HG03439 (cell line): ENCODE measurements at regions not wholly inside any gene's neighbourhood (a gene's known extent, or its start where the extent isn't known, plus 50 kb on each side); places are given as distances from the start of the nearest gene placed in this dataset.

Experiments used
- ATAC-seq: cut with Tn5 transposase; IDR thresholded peaks from one replicate; pipeline ENCODE4 v1.9.1; 2021; ENCODE audit warnings: mild to moderate bottlenecking, moderate library complexity; ENCODE audit not compliant: unreplicated experiment

- no peak for ATAC-seq
These were observed 202.6 kb downstream of the HRH4 start for GRCh38 chr18:24663026-24663425.

DNA sequence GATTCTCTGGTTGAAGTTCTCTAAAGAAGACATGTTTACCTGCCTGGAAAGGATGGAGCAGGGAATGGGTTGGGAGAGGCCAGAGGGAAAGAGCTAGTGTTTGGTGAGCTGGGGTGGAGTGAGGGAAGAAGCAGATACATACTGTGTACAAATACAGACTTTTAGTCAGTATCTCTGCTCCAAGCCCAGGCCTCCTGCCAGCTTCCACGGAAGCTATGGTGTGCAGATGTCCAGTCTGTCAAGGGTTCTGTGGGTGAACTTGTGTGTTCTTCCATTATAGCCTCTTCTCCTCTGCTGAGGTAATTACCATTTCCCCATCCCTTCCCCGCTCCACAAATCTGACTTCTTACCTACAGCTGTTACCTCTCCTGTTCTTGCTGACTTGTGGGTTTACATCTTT lies 208.6 kb downstream of the HRH4 start:
- no peak for ATAC-seq

DNA sequence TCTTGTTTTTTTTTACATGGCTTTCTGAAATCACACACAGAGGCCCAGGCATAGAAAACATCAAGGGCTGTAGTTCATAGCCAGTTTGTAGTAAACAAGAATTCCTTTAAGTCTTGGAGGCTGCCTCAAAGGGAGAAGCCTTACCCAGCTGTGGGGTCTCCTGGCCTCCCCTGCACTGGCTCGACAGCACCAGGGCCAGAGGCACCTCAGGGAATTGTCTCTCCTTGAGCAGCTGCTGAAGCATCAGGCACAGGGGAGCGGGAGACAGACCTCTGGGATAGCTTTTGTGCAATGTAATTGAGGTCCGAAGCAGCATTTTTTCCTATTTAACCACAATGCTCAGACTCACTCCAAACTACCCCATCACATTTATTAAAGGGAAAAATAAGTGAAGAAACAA lies 209.1 kb downstream of the HRH4 start:
- no peak for ATAC-seq

- no peak for ATAC-seq
These were observed 211.9 kb downstream of the HRH4 start for GRCh38 chr18:24672165-24672941.

DNA sequence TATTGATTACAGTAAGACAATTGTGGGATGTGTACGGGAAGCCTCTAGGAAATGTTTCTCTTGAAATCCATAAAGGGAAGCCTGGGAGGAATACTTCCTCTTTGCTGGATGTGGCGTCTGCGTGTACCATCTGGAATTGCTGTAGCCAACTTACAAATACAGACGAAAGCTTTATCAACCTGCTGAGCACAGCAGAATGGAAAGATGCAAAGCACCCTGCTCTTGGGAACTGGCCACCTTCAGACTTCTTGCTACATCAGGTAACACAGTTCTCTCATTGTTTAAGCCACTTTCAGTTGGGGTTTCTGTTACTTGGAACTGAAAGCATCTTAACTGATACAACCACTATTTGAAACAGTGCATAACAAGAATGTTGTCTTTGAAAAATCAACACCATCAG lies 213.8 kb downstream of the HRH4 start:
- ATAC-seq: no peak

DNA sequence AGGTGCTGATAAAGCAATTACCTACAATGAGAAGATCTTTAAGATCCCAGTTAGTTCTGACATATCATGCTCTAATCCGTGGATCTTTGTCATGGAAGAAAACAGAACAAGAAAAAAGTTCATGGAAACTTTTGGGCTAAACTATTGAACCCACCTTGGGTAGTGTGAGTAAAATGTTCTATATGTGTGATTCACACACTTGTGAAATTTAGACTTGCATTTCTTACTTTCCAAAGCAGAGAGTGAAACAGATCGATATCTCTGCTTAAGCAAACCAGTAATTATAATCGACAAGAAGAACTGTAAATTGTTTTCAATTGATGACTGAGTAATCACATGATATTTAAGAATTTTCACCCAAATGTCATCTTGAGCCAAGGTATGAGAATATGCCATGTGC lies 214.2 kb downstream of the HRH4 start:
- no peak for ATAC-seq

- ATAC-seq: no peak
These were observed 216.6 kb downstream of the HRH4 start for GRCh38 chr18:24677011-24677410.

GRCh38 chr18:24678107-24678506 lies 217.7 kb downstream of the HRH4 start:
- no peak for ATAC-seq

GRCh38 chr18:24678626-24679025 lies 218.2 kb downstream of the HRH4 start:
- ATAC-seq: no peak

DNA sequence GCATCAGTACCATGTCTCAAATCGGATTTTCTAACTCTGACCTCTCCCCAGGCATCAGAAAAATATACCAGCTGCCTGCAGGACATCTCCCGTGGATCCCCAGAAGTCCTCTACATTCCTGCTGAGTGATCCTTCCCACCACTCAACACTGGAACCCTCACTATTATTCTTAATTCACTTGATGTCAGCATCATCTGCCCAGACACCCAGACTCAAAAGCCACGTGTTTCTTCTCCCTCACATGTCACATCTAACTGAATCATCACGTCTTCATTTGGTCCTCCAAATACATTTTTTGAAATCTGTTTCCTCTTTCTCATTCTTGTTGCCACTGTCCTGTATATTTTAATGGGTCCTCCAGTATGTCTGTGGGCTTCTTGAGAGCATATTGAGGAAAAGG lies 218.6 kb downstream of the HRH4 start:
- no peak for ATAC-seq

GRCh38 chr18:24683925-24684324 lies 223.5 kb downstream of the HRH4 start:
- no peak for ATAC-seq

DNA sequence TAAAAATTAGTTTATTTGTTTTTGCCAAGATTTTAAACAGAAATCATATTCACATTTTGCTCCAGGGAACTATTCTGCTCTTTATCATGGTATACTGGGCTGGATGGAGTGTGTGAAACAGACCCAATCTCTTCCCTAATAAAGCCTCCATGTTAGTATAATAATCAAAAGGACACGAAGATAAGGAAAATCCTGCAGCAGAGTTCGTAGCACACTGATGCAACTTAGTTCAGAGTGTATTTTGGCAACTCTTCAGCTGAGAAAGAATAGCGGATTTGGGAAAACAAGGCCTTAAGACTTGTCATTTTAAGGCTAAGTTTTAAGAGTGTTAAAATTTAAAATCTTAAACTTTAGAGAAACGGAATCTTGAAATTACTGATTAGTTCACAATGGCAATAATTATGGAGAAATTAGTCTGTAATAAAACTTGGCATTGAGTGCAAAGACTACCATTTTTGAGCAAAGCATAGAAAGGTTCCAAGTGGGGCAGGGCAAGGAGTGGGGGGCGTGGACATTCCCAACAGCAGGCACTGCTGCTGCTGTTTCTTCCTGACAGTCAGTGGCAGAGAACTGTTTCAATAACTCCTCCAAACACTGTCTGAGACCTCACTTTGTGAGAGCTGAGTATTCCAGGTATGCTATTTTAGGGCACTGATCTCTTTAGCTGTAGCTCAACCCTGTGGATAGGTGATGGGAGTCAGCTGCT lies 225.0 kb downstream of the HRH4 start:
- ATAC-seq: no peak

GRCh38 chr18:24695168-24695567 lies 234.7 kb downstream of the HRH4 start:
- ATAC-seq: no peak

- ATAC-seq: no peak
These were observed 241.6 kb downstream of the HRH4 start for GRCh38 chr18:24702001-24702515.

DNA sequence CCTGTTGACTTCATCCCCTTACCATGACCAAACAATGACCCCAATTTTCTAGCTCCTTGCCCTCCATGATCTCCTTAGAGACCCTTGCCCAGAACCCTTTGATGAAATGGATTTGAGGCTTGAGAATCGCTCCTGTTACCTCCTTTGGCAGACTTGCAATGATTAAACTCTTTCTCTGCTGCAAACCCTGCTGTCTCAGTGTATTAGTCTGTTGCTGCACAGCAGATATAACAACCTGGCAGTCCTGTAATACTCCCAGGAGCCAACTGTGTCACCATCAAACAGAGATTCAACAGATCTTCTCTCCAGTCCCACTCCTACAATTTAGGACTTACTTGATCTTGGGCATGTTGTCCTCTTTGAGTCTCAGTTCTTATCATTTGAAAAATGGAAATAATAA lies 242.9 kb downstream of the HRH4 start:
- no peak for ATAC-seq

DNA sequence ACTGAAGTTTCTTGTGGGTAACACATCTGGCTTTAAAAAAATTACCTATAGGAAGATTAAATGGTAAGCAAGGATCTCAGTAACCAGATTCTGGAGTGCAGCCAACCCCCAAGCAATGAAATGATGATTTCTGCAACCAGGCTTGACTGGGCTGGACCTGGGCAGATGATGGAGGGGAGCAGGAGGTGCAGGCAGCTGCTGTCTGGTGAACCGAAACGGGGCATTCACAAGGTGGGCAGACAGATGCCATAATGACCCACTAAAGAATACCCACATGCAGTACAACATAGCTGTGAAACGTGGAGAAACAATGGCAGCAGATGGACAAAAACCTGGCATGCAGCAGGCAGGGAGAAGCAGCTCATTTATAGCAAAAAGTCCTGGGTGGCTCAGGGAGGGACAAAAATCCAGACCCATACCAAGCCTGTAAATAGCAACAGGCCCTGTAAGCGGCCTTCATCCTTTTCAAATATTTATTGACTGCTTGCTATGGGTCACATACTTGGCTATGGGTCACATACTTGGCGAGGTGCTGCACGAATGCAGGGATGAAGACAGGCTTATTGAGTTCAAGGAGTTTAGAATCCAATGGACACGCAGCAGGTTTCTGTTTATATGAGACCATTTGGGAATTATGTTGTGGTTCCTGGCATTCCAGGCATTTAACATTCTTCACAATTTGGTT lies 244.7 kb downstream of the HRH4 start:
- no peak for ATAC-seq

- ATAC-seq: no peak
These were observed 250.0 kb downstream of the HRH4 start for GRCh38 chr18:24710474-24710873.

GRCh38 chr18:24719791-24720190 lies 259.4 kb downstream of the HRH4 start:
- ATAC-seq: no peak

- ATAC-seq: no peak
These were observed 261.0 kb downstream of the HRH4 start for GRCh38 chr18:24721388-24721787.

DNA sequence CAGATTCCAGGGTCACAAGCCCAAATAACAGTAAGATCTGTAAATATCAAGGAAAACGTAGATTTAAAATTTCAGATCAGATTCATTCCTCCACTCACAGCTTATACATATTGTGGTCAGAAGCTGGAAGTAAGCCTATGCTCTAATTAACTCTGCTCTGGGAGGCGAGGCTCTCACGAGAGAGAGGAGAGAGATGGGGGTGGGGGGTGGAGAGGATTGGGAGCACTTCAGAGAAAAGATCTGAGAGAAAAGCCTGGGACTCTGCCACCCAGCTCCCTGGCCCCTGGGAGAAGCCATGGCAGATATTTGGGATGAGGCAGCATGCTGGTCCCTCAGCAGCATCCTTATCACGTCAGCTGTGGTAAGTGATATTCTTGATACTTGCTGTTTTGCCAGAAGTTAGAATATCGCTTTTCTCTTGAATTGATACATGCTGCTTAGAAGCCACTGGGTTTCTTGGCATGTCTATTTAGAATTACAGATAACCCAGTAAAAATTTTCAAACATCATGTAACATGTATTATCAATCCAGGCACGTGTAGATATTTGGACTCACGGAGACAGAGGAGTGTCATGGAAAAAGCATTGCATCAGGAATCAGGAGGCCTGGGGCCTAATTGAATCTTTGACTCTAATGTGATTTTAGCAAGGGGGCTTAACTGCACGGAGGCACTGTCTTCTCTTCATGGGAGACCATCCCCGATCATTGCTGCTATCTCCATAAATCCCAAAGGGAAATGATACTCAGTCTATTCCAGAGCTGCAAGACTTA lies 265.4 kb downstream of the HRH4 start:
- no peak for ATAC-seq
